Neural cell (in vitro differentiated cells): ENCODE measurements at regions not wholly inside any gene's neighbourhood (a gene's known extent, or its start where the extent isn't known, plus 50 kb on each side); places are given as distances from the start of the nearest gene placed in this dataset.

Experiments used
- H2AFZ ChIP-seq: fragments of 200-600, 300-800 bp; sonication (generic), shearing (Covaris generic); 2 replicates; pipeline ENCODE4 v1.6.0; 2014; ENCODE audit warnings: low read depth, mild to moderate bottlenecking, antibody characterized with exemption, low read length, moderate library complexity
- H3F3A ChIP-seq: fragments of 200-600 bp; shearing (Covaris generic); 2 replicates; pipeline ENCODE4 v1.6.1; 2016; ENCODE audit warnings: mild to moderate bottlenecking, moderate library complexity, mixed read lengths, antibody characterized with exemption, low read length; ENCODE audit not compliant: insufficient read depth, poor library complexity, severe bottlenecking
- H3K27ac ChIP-seq: fragments of 200-600, 300-800 bp; sonication (generic), shearing (Covaris generic); 2 replicates; pipeline ENCODE4 v1.5.1; 2014; ENCODE audit warnings: mild to moderate bottlenecking, low read length, moderate library complexity
- H3K27me3 ChIP-seq: fragments of 300-800, 200-600 bp; sonication (generic), shearing (Covaris generic); 2 replicates; pipeline ENCODE4 v1.6.0; 2014; ENCODE audit warnings: mild to moderate bottlenecking, low read depth, low read length, moderate library complexity; ENCODE audit not compliant: insufficient read depth
- H3K36me3 ChIP-seq: fragments of 300-800, 200-600 bp; sonication (generic), shearing (Covaris generic); 2 replicates; pipeline ENCODE4 v1.5.1; 2014; ENCODE audit warnings: mild to moderate bottlenecking, antibody characterized with exemption, low read length, moderate library complexity; ENCODE audit not compliant: insufficient read depth
- H3K4me2 ChIP-seq: fragments of 300-800, 200-600 bp; sonication (generic), shearing (Covaris generic); 2 replicates; pipeline ENCODE4 v1.6.0; 2014; ENCODE audit warnings: mild to moderate bottlenecking, low read length
- H3K4me3 ChIP-seq: fragments of 300-800, 200-600 bp; sonication (generic), shearing (Covaris generic); 2 replicates; pipeline ENCODE4 v1.5.1; 2014; ENCODE audit warnings: mild to moderate bottlenecking, low read length, moderate library complexity
- H3K79me2 ChIP-seq: fragments of 200-600 bp; shearing (Covaris generic); replicated peaks from 2 replicates; pipeline ENCODE4 v1.6.0; 2014; ENCODE audit warnings: mild to moderate bottlenecking, low read length, moderate library complexity; ENCODE audit not compliant: insufficient read depth
- H3K9ac ChIP-seq: fragments of 300-800, 200-600 bp; sonication (generic), shearing (Covaris generic); 2 replicates; pipeline ENCODE4 v1.6.1; 2016; ENCODE audit warnings: mild to moderate bottlenecking, low read length, mixed read lengths
- H3K9me2 ChIP-seq: fragments of 200-600 bp; shearing (Covaris generic); 2 replicates; pipeline ENCODE4 v1.6.1; 2016; ENCODE audit warnings: mild to moderate bottlenecking, low read length, mixed read lengths; ENCODE audit not compliant: insufficient read depth
- H3K9me3 ChIP-seq: fragments of 200-600, 300-800 bp; sonication (generic), shearing (Covaris generic); 2 replicates; pipeline ENCODE4 v1.6.1; 2016; ENCODE audit warnings: mild to moderate bottlenecking, mixed run types, low read length, moderate library complexity, mixed read lengths
- H4K20me1 ChIP-seq: fragments of 200-600 bp; shearing (Covaris generic); 2 replicates; pipeline ENCODE4 v1.6.1; 2016; ENCODE audit warnings: mild to moderate bottlenecking, mixed run types; ENCODE audit not compliant: insufficient read depth
- CTCF ChIP-seq: fragments of 450-650 bp; IDR thresholded peaks from 2 replicates; pipeline ENCODE4 v1.5.1; 2014; ENCODE audit warnings: antibody characterized with exemption, mild to moderate bottlenecking, moderate library complexity; ENCODE audit not compliant: poor library complexity, severe bottlenecking
- EP300 ChIP-seq: fragments of 450-650 bp; conservative IDR thresholded peaks from 2 replicates; pipeline ENCODE4 v1.6.1; 2014; ENCODE audit warnings: antibody characterized with exemption, mild to moderate bottlenecking, moderate library complexity; ENCODE audit not compliant: poor library complexity, severe bottlenecking
- EZH2 ChIP-seq: fragments of 200-600, 300-800 bp; shearing (Covaris generic), sonication (generic); IDR thresholded peaks from 2 replicates; pipeline ENCODE4 v1.6.1; 2014; ENCODE audit warnings: antibody characterized with exemption, low read length, borderline replicate concordance, mild to moderate bottlenecking; ENCODE audit not compliant: insufficient read depth, poor library complexity, severe bottlenecking
- MXI1 ChIP-seq: fragments of 450-650 bp; conservative IDR thresholded peaks from 2 replicates; pipeline ENCODE4 v1.6.1; 2014; ENCODE audit warnings: antibody characterized with exemption, mild to moderate bottlenecking; ENCODE audit not compliant: poor library complexity, severe bottlenecking
- POLR2AphosphoS5 ChIP-seq: IDR thresholded peaks from 2 replicates; pipeline ENCODE4 v1.6.1; 2012
- RAD21 ChIP-seq: fragments of 450-650 bp; conservative IDR thresholded peaks from 2 replicates; pipeline ENCODE4 v1.6.1; 2014; ENCODE audit warnings: antibody characterized with exemption, mild to moderate bottlenecking, moderate library complexity
- REST ChIP-seq: IDR thresholded peaks from 2 replicates; pipeline ENCODE4 v1.6.1; 2012; ENCODE audit warnings: borderline replicate concordance
- SMC3 ChIP-seq: fragments of 450-650 bp; conservative IDR thresholded peaks from 2 replicates; pipeline ENCODE4 v1.6.1; 2014; ENCODE audit warnings: antibody characterized with exemption, mild to moderate bottlenecking, moderate library complexity; ENCODE audit not compliant: poor library complexity
- TAF1 ChIP-seq: IDR thresholded peaks from 2 replicates; pipeline ENCODE4 v1.6.1; 2012; ENCODE audit warnings: low read depth

DNA sequence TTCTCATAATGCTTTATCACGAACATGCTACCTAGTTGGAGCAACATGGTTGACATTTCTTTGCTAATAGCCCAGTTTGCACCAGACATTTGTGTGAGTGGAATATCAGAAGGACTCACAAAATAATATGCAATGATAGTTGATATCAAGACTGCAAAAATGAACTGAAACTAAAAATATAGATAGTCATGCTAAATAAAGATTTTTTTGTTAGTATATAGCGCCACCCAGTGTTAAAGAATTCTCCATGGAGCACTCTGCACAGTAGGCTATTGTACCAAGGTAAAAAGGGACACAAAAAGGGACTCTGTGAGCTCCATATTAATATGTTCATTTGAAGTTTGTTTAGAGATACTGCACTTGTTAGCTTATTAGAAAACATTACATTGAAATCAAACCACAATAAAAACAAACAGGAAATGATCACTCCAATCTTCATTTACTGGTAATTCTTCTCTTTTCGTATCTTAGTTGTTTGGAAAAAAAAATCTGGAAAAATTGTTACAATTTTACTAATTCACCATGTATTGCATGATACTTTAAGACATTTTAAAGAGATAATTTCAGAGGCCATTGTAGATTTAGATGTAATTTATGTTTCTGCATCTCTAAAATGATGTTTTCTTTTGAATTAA, 1509.6 kb downstream of the ADGRL3 start:
- TF ChIP-seq CTCF = peak; percentile 81
- TF ChIP-seq SMC3 = peak; percentile 82
- no peak for TF ChIP-seq REST
- TF ChIP-seq RAD21 = peak; percentile 87
- H3K27ac ChIP-seq = no peak overlapping the region
- H3F3A ChIP-seq = no peaks in the 10 kb centered on the region
- H4K20me1 ChIP-seq = no peaks in the 10 kb centered on the region
- no peak overlapping the region for H3K4me2 ChIP-seq
- H3K4me3 ChIP-seq = no peak overlapping the region
- no peaks in the 10 kb centered on the region for H3K9me3 ChIP-seq
- no peaks in the 10 kb centered on the region for H3K79me2 ChIP-seq
- no peaks in the 10 kb centered on the region for H3K27me3 ChIP-seq
- no peaks in the 10 kb centered on the region for H3K36me3 ChIP-seq
- no peak overlapping the region for H2AFZ ChIP-seq
- H3K9me2 ChIP-seq = no peaks in the 10 kb centered on the region
- H3K9ac ChIP-seq = no peak overlapping the region

DNA sequence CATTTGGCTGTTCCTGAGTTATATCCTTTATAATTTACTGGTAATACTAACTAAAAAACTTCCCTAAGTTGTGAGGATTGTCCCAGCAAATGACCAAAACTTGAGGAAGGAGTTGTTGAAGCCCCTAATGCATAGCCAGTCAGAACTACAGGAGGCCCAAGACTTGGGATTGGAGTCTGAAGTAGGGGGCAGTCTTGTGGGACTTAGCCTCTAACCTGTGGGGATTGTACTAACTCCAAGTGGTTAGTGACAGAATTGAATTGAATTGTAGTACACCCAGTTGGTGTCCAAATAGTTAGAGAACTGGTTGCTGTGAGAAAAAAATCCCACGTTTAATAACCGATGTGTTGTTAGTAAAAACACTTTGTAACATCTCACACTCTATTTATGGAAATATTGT, 1506.3 kb downstream of the ADGRL3 start:
- Histone ChIP-seq H4K20me1 (no peaks in the 10 kb centered on the region), H3K36me3 (no peaks in the 10 kb centered on the region), H3K9me3 (no peaks in the 10 kb centered on the region), H3K27me3 (no peaks in the 10 kb centered on the region), H3K9ac (no peak overlapping the region), H2AFZ (no peak overlapping the region), H3K4me2 (no peak overlapping the region), H3K27ac (no peak overlapping the region), H3K9me2 (no peaks in the 10 kb centered on the region), H3F3A (no peaks in the 10 kb centered on the region), H3K79me2 (no peaks in the 10 kb centered on the region), H3K4me3 (no peak overlapping the region)
- no peak for TF ChIP-seq EZH2
- TF ChIP-seq POLR2AphosphoS5 = no peak
- no peak for TF ChIP-seq MXI1
- no peak for TF ChIP-seq SMC3
- no peak for TF ChIP-seq CTCF
- TF ChIP-seq REST = no peak
- no peak for TF ChIP-seq EP300
- no peak for TF ChIP-seq RAD21
- TF ChIP-seq TAF1 = no peak
